Astrocyte (in vitro differentiated cells and primary cell): ENCODE measurements at regions not wholly inside any gene's neighbourhood (a gene's known extent, or its start where the extent isn't known, plus 50 kb on each side); places are given as distances from the start of the nearest gene placed in this dataset.

Experiments used
- EZH2 ChIP-seq: IDR thresholded peaks from 2 replicates; pipeline ENCODE4 v1.6.1; 2012; ENCODE audit warnings: mild to moderate bottlenecking, low read length, inconsistent platforms; ENCODE audit not compliant: insufficient read depth
- TF ChIP-seq, protein P1 (sequence below): IDR thresholded peaks from 2 replicates; pipeline ENCODE4 v1.5.1; 2011; ENCODE audit warnings: low read depth, mild to moderate bottlenecking, inconsistent platforms, low read length, moderate library complexity; ENCODE audit not compliant: insufficient read depth

DNA sequence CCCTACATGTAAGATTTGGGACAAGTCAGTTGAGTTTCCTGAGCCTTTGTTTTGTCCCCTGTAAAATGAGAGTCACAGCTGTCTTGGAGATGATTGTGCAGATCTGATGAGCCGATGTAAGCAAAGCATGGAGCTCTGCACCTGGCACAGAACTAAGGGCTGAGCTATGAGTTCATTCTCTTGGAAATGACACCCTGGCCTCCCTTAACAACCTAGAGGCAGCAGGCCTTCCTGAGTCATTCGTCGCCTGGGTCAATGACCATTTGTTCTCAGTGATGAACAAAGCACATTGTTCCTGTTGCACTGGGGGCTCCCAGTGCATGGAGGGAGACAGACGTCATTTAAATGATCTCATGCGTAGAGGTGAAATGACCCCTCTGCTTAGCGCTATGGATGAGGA is 62.8 kb upstream of the GCSH start:
- TF ChIP-seq, protein P1, sequence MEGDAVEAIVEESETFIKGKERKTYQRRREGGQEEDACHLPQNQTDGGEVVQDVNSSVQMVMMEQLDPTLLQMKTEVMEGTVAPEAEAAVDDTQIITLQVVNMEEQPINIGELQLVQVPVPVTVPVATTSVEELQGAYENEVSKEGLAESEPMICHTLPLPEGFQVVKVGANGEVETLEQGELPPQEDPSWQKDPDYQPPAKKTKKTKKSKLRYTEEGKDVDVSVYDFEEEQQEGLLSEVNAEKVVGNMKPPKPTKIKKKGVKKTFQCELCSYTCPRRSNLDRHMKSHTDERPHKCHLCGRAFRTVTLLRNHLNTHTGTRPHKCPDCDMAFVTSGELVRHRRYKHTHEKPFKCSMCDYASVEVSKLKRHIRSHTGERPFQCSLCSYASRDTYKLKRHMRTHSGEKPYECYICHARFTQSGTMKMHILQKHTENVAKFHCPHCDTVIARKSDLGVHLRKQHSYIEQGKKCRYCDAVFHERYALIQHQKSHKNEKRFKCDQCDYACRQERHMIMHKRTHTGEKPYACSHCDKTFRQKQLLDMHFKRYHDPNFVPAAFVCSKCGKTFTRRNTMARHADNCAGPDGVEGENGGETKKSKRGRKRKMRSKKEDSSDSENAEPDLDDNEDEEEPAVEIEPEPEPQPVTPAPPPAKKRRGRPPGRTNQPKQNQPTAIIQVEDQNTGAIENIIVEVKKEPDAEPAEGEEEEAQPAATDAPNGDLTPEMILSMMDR = no peak
- no peak for TF ChIP-seq EZH2
